T-helper 1 cell (primary cell): ENCODE measurements at regions not wholly inside any gene's neighbourhood (a gene's known extent, or its start where the extent isn't known, plus 50 kb on each side); places are given as distances from the start of the nearest gene placed in this dataset.

Experiments used
- DNase-seq, 5 donors: peaks; one replicate each; pipeline ENCODE4 v3.0.0-alpha.2; 2012 to 2020

- peak in 1 of 5 donors; percentile 14 for DNase-seq
These were observed 128.6 kb upstream of the SLC22A23 start for GRCh38 chr6:3585320-3585935.

DNA sequence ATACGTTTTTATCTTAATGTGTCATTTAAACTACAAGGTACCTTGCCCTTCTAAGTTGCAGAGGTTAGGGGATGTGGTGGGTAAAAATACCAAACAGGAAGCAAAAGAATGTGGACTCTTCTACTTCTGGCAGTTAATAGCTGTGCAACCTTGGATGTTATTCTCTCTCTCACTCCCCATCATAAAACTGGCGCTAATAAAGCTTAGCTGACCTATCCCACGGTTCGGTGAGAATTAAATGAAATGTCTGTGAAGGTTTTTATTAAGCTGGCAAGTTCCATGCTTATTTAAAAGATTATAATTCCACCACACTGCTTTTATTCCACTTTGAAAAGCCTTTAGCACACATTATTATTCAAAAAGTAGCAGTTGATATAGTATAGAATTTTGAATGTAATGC, 127.8 kb upstream of the SLC22A23 start:
- no peak for DNase-seq

DNA sequence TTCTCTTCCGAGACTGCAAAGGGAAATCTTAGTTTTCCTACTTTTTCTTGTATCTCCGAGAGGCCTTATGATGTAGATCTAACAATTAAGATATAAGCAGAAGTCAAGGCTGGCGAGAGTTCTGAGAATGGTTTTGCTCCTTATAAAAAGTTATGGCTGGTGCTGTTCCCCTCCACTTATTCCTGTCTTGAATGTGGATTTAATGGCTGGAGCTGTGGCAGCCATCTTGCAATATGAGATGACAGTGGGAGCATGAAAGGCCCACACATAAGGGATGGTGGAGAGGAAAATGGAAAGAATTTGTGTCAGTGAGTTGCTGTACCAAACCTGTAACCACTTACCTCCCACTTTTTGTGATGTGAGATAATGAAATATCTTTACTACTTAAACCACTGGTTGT, 124.6 kb upstream of the SLC22A23 start:
- DNase-seq, result no peak

DNA sequence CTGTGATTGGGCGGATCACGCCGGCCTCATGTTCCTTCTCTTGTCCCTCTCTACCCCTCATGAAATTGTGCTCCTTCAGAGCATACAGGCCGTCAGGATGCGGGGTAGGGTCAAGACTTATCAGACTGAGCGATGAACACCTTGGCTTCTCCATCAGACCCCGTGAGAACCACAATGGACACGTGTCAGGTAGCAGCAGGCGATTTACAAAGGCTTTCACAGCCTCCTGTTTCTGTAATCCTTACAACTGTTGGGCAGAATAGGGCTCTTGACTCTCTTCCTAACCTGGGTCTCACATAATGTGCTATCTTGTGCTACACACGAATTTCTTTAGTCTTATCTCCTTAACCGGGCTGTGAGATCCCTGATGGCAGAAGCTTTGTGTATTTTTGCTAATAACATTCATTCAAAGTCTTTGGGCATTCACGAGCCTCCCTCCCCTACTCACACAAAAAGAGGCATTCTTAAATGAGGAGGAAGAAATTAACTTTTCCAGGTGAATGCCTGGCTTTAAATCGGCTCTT, 122.9 kb upstream of the SLC22A23 start:
- no peak for DNase-seq

DNA sequence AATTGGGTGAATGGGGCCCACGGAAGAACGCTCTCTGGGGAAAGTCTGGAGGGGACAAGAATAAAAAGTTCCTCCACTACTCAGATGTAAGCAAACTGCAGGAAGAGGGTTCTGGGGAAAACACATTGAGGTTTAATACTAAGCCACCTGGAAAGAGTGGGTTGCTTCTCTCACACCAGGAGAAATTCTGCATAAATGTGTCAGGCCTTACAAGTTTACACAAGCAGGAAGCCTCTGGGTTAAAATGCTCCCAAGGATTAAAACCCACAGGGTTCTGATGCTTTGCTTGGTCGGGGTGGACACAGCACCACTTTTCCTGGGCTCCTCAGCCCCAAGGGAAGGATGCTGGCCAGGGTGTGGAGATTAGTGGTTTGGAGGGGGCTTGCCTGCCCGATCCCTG, 122.1 kb upstream of the SLC22A23 start:
- DNase-seq, result no peak

- no peak for DNase-seq
These were observed 120.7 kb upstream of the SLC22A23 start for GRCh38 chr6:3577517-3577916.

GRCh38 chr6:3575701-3576100, 118.9 kb upstream of the SLC22A23 start:
- DNase-seq, result no peak

DNA sequence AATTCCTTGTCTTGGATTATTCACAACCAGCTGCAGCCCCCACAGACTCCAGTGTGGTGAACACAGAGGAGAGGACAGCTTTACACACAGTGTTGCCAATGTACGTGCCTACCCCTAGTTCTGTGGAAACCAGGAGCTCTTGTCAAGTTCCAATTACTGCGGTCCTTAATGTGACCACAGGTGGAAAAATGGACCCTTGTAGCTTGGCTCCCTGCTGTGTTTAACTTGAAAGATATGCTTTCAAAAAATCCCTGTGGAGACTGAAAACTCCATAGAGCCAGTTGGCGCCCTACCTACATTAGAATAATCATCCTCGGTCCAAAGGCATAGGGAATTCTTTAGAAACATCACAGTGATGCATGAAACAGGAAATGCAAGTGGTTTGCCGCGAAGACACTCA, 118.3 kb upstream of the SLC22A23 start:
- no peak for DNase-seq

DNA sequence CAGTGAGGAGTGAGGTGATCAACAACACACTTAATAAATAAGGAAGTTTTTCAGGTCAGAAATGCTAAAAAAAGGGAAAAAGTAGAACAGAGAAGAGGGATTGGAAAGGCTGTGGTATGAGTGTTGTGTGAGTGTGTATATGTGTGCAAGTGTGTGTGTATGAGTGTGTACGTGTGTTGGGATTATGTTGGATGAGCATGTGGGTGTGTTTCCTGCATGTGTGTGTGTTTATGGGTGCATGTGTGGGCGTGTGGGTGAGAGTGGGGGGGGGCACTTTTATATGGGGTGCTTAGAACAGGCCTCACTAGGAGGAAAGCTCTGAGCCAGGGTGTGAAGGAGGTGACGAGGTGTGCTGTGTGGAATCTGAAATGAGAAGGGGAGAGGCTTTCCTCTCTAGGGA, 116.8 kb upstream of the SLC22A23 start:
- DNase-seq, result no peak

DNA sequence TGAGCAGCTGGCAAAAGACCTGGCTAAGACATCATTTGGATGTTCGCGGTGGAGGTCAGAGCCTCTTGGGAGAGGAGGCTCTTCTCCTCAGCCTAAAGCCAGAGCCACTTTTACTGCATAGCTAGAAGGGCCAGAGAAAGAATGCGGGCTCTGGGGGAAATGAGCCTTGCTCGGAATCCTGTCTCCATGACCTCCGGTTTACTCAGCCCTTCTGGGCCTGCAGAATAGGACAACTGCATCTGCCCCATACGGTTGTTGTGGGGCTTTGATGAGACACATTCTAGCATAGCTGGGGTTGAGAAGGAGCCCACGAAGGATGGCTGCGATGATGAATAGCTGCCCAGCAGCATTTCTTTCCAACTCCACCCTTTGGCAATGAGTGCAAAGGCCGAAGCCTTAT, 115.0 kb upstream of the SLC22A23 start:
- DNase-seq, result no peak

- no peak for DNase-seq
These were observed 114.4 kb upstream of the SLC22A23 start for GRCh38 chr6:3571250-3571681.

DNA sequence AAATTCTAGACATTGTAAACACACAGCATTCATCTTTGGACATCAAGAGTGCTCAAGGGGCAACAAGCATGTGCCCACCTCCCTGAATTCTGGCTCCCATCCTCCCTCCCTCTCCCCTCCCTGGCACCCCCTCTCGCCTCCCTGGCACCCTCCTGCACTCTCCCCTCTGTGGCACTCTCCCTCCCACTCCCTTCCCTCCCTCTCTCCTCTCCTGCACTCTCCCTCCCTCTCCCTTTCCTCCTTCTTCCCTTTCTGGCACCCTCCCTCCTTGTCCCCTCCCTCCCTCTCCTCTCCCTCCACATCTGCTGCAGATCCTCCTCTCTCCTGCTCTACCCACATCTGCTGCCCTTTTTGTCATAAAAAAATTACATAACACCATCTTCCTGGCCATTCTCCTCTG, 113.0 kb upstream of the SLC22A23 start:
- no peak for DNase-seq

DNA sequence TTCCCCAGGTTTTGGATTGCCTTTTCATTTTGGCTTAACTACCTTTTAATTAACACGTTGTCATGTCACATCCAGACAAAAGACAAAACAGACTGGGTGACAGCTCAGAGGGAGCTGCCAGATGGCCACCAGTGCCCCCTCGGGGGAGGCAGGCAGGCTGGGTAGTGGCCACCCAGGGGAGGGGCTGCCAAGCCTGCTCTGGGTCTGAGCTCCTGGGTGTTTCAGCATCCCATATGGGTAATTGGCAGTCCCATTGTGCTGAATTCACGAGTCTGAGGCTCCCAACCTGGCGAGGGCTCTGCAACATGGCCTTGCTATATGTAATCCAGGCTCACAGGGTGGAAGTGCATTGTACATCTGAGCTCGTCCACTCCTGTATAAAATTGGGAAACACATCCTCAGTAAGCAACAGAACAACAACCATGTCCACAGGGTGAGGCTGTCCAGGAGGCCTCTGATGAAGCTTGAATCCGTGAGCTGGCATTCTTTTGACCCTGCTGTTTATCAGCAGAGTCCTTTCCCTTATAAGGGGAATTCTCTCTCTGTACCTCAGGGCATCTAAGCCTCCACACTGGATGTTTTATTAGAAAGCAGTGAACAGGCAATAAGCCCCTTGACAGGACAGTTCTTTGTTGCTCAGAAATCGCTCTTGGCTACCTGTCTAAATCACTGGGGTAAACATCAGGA, 111.7 kb upstream of the SLC22A23 start:
- DNase-seq, result no peak

DNA sequence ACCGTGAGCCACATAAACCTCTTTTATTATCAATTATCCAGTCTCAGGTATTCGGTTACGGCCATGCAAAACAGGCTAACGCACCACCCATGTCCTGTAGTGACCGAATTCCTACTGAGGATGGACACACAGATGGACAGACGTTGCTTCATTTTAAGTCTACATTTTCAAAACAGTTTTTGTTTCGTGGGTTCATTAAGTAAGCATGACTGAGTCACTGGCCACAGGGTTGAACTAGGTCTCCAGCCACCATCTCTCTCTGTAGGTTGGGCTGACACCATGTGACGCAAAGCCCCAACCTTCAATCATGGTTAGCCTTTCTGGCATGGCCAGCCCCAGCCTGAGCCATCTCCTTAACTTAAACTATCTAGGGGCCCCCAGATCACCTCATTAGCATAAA, 110.0 kb upstream of the SLC22A23 start:
- no peak for DNase-seq

GRCh38 chr6:3565291-3565690, 108.4 kb upstream of the SLC22A23 start:
- no peak for DNase-seq

- no peak for DNase-seq
These were observed 104.9 kb upstream of the SLC22A23 start for GRCh38 chr6:3561725-3562124.

GRCh38 chr6:3560211-3560610, 103.4 kb upstream of the SLC22A23 start:
- DNase-seq, result no peak

- no peak for DNase-seq
These were observed 102.7 kb upstream of the SLC22A23 start for GRCh38 chr6:3559561-3559960.

- no peak for DNase-seq
These were observed 100.5 kb upstream of the SLC22A23 start for GRCh38 chr6:3557336-3557735.

- no peak for DNase-seq
These were observed 96.4 kb upstream of the SLC22A23 start for GRCh38 chr6:3553254-3553653.

DNA sequence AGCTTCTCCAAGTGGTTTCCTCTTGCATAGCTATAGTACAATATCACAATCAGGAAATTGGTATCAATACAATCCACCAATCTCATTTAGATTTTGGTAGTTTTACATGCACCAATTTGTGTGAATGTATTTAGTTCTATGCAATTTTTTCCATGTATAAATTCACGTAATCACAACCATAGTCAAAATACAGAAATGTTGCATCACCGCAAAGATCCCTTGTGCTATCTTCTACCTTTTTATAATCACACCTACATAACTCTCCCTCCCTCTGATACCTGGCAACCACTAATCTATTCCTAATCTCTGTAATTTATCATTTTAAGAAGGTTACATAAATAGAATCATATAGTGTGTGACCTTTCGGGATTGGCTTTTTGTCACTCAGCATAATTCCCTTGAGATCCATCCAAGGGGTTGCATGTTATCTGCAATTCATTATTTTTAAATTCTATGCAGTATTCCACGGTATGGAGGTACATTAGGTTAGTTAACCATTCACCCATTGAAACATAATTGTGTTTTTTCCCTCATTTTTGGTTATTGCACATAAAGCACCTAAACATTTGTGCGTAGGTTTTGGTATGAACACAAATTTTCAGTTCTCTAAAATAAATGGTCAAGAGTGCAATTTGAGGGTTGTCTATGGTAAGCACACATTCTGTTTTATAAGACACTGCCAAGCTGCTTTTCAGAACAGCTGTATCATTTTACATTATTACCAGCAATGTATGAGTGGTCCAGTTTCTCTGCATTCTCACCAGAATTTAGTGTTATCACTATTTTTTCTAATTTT, 95.1 kb upstream of the SLC22A23 start:
- no peak for DNase-seq

- DNase-seq, result no peak
These were observed 92.6 kb upstream of the SLC22A23 start for GRCh38 chr6:3549314-3549940.

- no peak for DNase-seq
These were observed 89.3 kb upstream of the SLC22A23 start for GRCh38 chr6:3546121-3546520.
